PC-9 (cell line): ENCODE measurements at regions not wholly inside any gene's neighbourhood (a gene's known extent, or its start where the extent isn't known, plus 50 kb on each side); places are given as distances from the start of the nearest gene placed in this dataset.

ENCODE experiments used
- BruUV-seq: library from RNA; stranded (reverse); fragments of 400-500 nt; replicated peaks from 2 replicates; lab custom pipeline; 2021; lab: Mats Ljungman, UMichigan
- CTCF ChIA-PET: fragments of 300-600 bp; sonication (Branson Sonifier 250); formaldehyde crosslinking; loops from one replicate; lab custom pipeline; 2022; ENCODE audit warnings: antibody characterized with exemption; lab: Charles Lee
- POLR2A ChIA-PET: fragments of 300-600 bp; sonication (Branson Sonifier 250); formaldehyde crosslinking; loops from one replicate; lab custom pipeline; 2022; ENCODE audit warnings: antibody characterized with exemption; ENCODE audit not compliant: unreplicated experiment; lab: Charles Lee
- DNase-seq, 2 experiments: peaks; one replicate each; pipeline versions ENCODE4 v3.0.0 to v3.0.0-alpha.2; 2015 to 2022; ENCODE audit warnings: mixed read lengths in 1 of 2
- H2AFZ ChIP-seq: fragments of 200-600 bp; sonication (generic); 2 replicates; pipeline ENCODE4 v1.8.1; 2017; ENCODE audit warnings: antibody characterized with exemption
- H3F3A ChIP-seq: fragments of 200-600 bp; sonication (generic); 2 replicates; pipeline ENCODE4 v1.8.1; 2017; ENCODE audit warnings: antibody characterized with exemption, mild to moderate bottlenecking, low read depth; ENCODE audit not compliant: insufficient read depth
- H3K27ac ChIP-seq: fragments of 200-600 bp; sonication (generic); 2 replicates; pipeline ENCODE4 v1.6.1; 2016; ENCODE audit warnings: mixed run types
- H3K27me3 ChIP-seq: fragments of 200-600 bp; sonication (generic); 2 replicates; pipeline ENCODE4 v1.6.1; 2016; ENCODE audit warnings: low read depth, mixed run types; ENCODE audit not compliant: insufficient read depth
- H3K36me3 ChIP-seq: fragments of 200-600 bp; sonication (generic); 2 replicates; pipeline ENCODE4 v1.6.1; 2016; ENCODE audit warnings: low read depth, mixed run types
- H3K4me1 ChIP-seq: fragments of 200-600 bp; sonication (generic); replicated peaks from 2 replicates; pipeline ENCODE4 v1.6.1; 2016; ENCODE audit warnings: mixed run types; ENCODE audit not compliant: insufficient read depth
- H3K4me2 ChIP-seq: fragments of 200-600 bp; sonication (generic); 2 replicates; pipeline ENCODE4 v1.6.1; 2017; ENCODE audit warnings: mixed run types
- H3K4me3 ChIP-seq: fragments of 200-600 bp; sonication (generic); 2 replicates; pipeline ENCODE4 v1.6.1; 2016; ENCODE audit warnings: mixed run types
- H3K79me2 ChIP-seq: fragments of 200-600 bp; sonication (generic); 2 replicates; pipeline ENCODE4 v1.6.1; 2017; ENCODE audit warnings: low read depth, mixed run types
- H3K9me2 ChIP-seq: fragments of 200-600 bp; sonication (generic); 2 replicates; pipeline ENCODE4 v1.8.1; 2017; ENCODE audit warnings: mild to moderate bottlenecking; ENCODE audit not compliant: insufficient read depth
- H3K9me3 ChIP-seq: fragments of 200-600 bp; sonication (generic); 2 replicates; pipeline ENCODE4 v1.8.1; 2016; ENCODE audit warnings: low read depth; ENCODE audit not compliant: insufficient read depth
- H4K20me1 ChIP-seq: fragments of 200-600 bp; sonication (generic); 2 replicates; pipeline ENCODE4 v1.8.1; 2017; ENCODE audit not compliant: insufficient read depth
- EZH2 ChIP-seq: fragments of 200-600 bp; sonication (generic); IDR thresholded peaks from 2 replicates; pipeline ENCODE4 v1.8.0; 2017; ENCODE audit warnings: antibody characterized with exemption, low read depth
- intact Hi-C: fragments of 100-400 bp; cut with micrococcal nuclease; formaldehyde crosslinking; loops from one replicate; pipeline ENCODE4 v1.10.0; 2022; ENCODE audit not compliant: unreplicated experiment
- TF ChIP-seq, protein P1 (sequence below): fragments of 200-600 bp; sonication (generic); conservative IDR thresholded peaks from 2 replicates; pipeline ENCODE4 v1.6.1; 2017; ENCODE audit warnings: mixed run types, antibody characterized with exemption, mild to moderate bottlenecking, moderate library complexity

DNA sequence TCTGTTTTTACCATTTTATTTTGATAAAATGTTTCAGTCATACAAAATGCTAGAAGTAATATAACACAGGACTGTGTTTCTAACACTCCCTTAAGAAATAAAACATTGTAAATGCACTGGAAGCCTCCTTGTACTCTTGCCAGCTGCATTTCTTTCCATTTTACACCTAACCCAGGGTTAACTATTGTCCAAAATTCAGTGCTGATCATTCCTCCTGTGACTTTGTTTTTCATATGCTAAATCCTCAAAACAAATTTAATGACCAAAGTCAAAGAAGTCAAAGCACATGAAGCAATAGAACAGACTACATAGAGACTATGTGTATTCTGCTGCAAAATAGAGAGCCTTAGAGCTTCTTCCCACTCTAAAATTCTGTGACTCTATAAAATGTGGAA, 420.3 kb upstream of the PRICKLE1 start:
- H3K9me3 ChIP-seq, result no peaks in the 10 kb centered on the region
- POLR2A ChIA-PET, result no interaction called here
- intact Hi-C loops, result no loop called here
- no TSS peak for BruUV-seq
- H2AFZ ChIP-seq, result no peak overlapping the region
- H3K9me2 ChIP-seq, result no peaks in the 10 kb centered on the region
- no peak for TF ChIP-seq EZH2
- TF ChIP-seq, protein P1, sequence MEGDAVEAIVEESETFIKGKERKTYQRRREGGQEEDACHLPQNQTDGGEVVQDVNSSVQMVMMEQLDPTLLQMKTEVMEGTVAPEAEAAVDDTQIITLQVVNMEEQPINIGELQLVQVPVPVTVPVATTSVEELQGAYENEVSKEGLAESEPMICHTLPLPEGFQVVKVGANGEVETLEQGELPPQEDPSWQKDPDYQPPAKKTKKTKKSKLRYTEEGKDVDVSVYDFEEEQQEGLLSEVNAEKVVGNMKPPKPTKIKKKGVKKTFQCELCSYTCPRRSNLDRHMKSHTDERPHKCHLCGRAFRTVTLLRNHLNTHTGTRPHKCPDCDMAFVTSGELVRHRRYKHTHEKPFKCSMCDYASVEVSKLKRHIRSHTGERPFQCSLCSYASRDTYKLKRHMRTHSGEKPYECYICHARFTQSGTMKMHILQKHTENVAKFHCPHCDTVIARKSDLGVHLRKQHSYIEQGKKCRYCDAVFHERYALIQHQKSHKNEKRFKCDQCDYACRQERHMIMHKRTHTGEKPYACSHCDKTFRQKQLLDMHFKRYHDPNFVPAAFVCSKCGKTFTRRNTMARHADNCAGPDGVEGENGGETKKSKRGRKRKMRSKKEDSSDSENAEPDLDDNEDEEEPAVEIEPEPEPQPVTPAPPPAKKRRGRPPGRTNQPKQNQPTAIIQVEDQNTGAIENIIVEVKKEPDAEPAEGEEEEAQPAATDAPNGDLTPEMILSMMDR, result no peak
- H3K4me3 ChIP-seq, result no peak overlapping the region
- no peak for DNase-seq
- H3K36me3 ChIP-seq, result no peaks in the 10 kb centered on the region
- CTCF ChIA-PET, result no interaction called here
- no peaks in the 10 kb centered on the region for H3K4me1 ChIP-seq
- no peak overlapping the region for H3K4me2 ChIP-seq
- no peaks in the 10 kb centered on the region for H3K79me2 ChIP-seq
- no peak overlapping the region for H3K27ac ChIP-seq
- no peaks in the 10 kb centered on the region for H4K20me1 ChIP-seq
- no peaks in the 10 kb centered on the region for H3F3A ChIP-seq
- no peaks in the 10 kb centered on the region for H3K27me3 ChIP-seq

GRCh38 chr12:43008953-43009845, 419.7 kb upstream of the PRICKLE1 start:
- no TSS peak for BruUV-seq
- intact Hi-C loops, result no loop called here
- no peaks in the 10 kb centered on the region for H3K9me3 ChIP-seq
- no peak overlapping the region for H3K4me2 ChIP-seq
- H3K4me1 ChIP-seq, result no peaks in the 10 kb centered on the region
- no peaks in the 10 kb centered on the region for H3K9me2 ChIP-seq
- POLR2A ChIA-PET, result no interaction called here
- H3K27ac ChIP-seq, result no peak overlapping the region
- DNase-seq, result no peak
- H3K79me2 ChIP-seq, result no peaks in the 10 kb centered on the region
- TF ChIP-seq EZH2, result no peak
- TF ChIP-seq, protein P1, result no peak
- H3K27me3 ChIP-seq, result no peaks in the 10 kb centered on the region
- CTCF ChIA-PET, result no interaction called here
- H3F3A ChIP-seq, result no peaks in the 10 kb centered on the region
- H3K4me3 ChIP-seq, result no peak overlapping the region
- H2AFZ ChIP-seq, result no peak overlapping the region
- H4K20me1 ChIP-seq, result no peaks in the 10 kb centered on the region
- H3K36me3 ChIP-seq, result no peaks in the 10 kb centered on the region

GRCh38 chr12:43004908-43005307, 415.4 kb upstream of the PRICKLE1 start:
- H3K4me3 ChIP-seq, result no peak overlapping the region
- TF ChIP-seq, protein P1, result no peak
- no peak for TF ChIP-seq EZH2
- no peaks in the 10 kb centered on the region for H3K36me3 ChIP-seq
- no peaks in the 10 kb centered on the region for H3K79me2 ChIP-seq
- no peak overlapping the region for H3K27ac ChIP-seq
- no peak for DNase-seq
- no peak overlapping the region for H2AFZ ChIP-seq
- H3K27me3 ChIP-seq, result no peaks in the 10 kb centered on the region
- H3K9me2 ChIP-seq, result no peaks in the 10 kb centered on the region
- no TSS peak for BruUV-seq
- intact Hi-C loops, result no loop called here
- no peaks in the 10 kb centered on the region for H3K9me3 ChIP-seq
- ChIA-PET POLR2A (no interaction called here), CTCF (no interaction called here)
- H3K4me1 ChIP-seq, result no peaks in the 10 kb centered on the region
- H3K4me2 ChIP-seq, result no peak overlapping the region
- H3F3A ChIP-seq, result no peaks in the 10 kb centered on the region
- no peaks in the 10 kb centered on the region for H4K20me1 ChIP-seq
